Adrenal gland (tissue), 5 donors: ENCODE measurements at regions not wholly inside any gene's neighbourhood (a gene's known extent, or its start where the extent isn't known, plus 50 kb on each side); places are given as distances from the start of the nearest gene placed in this dataset.

Experiments
- POLR2A ChIP-seq, 2 donors: fragments of 450-650 bp; IDR thresholded peaks; one replicate each; pipeline ENCODE4 v1.6.1; 2017; ENCODE audit warnings: antibody characterized with exemption in 2 of 2, mild to moderate bottlenecking in 2 of 2, moderate library complexity in 1 of 2
- TF ChIP-seq, protein P1 (sequence below), 6 experiments: fragments of 450-650 bp in 4 of 6; fragments of 200-600 bp in 2 of 6; sonication (generic) in 1 of 6; IDR thresholded peaks; 1 replicate in 5 of 6; 2 replicates in 1 of 6; pipeline versions ENCODE4 v1.5.1 to v1.8.0; 2016 to 2021; ENCODE audit warnings: antibody characterized with exemption in 6 of 6, mild to moderate bottlenecking in 2 of 6, moderate library complexity in 1 of 6
- donor health status: DM: no; HTN: no; CAD: no.

- TF ChIP-seq POLR2A (IDR thresholded peaks at IDR 0.05): no peak
- TF ChIP-seq, protein P1, sequence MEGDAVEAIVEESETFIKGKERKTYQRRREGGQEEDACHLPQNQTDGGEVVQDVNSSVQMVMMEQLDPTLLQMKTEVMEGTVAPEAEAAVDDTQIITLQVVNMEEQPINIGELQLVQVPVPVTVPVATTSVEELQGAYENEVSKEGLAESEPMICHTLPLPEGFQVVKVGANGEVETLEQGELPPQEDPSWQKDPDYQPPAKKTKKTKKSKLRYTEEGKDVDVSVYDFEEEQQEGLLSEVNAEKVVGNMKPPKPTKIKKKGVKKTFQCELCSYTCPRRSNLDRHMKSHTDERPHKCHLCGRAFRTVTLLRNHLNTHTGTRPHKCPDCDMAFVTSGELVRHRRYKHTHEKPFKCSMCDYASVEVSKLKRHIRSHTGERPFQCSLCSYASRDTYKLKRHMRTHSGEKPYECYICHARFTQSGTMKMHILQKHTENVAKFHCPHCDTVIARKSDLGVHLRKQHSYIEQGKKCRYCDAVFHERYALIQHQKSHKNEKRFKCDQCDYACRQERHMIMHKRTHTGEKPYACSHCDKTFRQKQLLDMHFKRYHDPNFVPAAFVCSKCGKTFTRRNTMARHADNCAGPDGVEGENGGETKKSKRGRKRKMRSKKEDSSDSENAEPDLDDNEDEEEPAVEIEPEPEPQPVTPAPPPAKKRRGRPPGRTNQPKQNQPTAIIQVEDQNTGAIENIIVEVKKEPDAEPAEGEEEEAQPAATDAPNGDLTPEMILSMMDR (IDR thresholded peaks at IDR 0.05): no peak
These were observed 723.8 kb downstream of the BCL11B start for GRCh38 chr14:98548071-98548686.
